BLaER1 (cell line): ENCODE measurements at regions not wholly inside any gene's neighbourhood (a gene's known extent, or its start where the extent isn't known, plus 50 kb on each side); places are given as distances from the start of the nearest gene placed in this dataset.

Source experiments
- H3K27ac ChIP-seq: shearing (Covaris generic); formaldehyde crosslinking; 2 replicates; pipeline ENCODE4 v1.8.1; 2022
- H3K27me3 ChIP-seq: shearing (Covaris generic); formaldehyde crosslinking; 2 replicates; pipeline ENCODE4 v1.8.1; 2022
- H3K36me3 ChIP-seq: shearing (Covaris generic); formaldehyde crosslinking; 2 replicates; pipeline ENCODE4 v1.8.1; 2022
- H3K4me1 ChIP-seq: shearing (Covaris generic); formaldehyde crosslinking; 2 replicates; pipeline ENCODE4 v1.8.1; 2022
- H3K4me2 ChIP-seq: shearing (Covaris generic); formaldehyde crosslinking; 2 replicates; pipeline ENCODE4 v1.8.1; 2022
- H3K4me3 ChIP-seq: shearing (Covaris generic); formaldehyde crosslinking; 2 replicates; pipeline ENCODE4 v1.8.1; 2022
- H3K9ac ChIP-seq: shearing (Covaris generic); formaldehyde crosslinking; 2 replicates; pipeline ENCODE4 v1.8.1; 2022
- H3K9me3 ChIP-seq: shearing (Covaris generic); formaldehyde crosslinking; 2 replicates; pipeline ENCODE4 v1.8.1; 2022
- H4K20me1 ChIP-seq: shearing (Covaris generic); formaldehyde crosslinking; 2 replicates; pipeline ENCODE4 v1.8.1; 2022
- Cebpa-rat ChIP-seq: shearing (Covaris generic); IDR thresholded peaks from 2 replicates; pipeline ENCODE4 v1.8.1; 2022

DNA sequence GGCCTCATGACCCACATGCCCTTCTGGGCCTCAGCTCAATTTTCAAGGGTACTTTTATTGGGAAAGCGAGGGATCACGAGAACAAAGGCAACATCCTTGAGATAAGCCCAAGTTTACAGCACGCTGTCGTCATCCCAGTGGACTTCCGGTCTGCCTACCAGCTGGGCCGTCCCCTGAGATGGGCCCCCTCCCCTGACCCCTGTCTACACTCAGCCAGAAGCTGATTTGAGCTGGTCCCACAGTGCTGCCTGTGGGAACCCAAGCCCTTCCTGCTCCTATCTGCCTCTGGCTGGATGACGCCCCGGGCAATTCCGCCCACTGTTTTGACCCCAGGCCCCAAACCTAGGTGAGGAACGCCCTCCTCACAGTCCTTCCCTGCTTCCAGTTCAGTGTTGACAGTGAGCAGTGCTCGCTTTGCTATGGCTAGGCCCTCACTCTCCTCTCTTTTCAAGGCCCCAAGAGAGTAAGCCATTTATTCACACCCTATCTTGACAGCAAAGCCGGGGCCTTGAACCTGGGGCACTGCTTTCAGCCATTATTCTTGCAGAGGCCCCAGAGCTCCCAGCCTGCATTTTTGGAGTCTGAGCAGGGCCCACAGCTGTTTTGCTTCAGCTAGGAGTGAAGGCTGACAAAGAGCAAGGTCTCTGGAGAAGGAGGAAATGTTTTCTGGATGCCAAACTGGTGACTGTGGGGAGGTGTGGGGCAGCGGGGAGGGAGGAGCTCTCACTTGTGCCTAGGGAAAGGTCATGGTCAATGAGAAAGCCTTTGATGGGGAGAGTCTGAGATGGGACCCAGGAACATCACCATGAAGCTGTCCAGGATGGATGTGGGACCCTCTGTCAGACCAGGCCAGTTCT is 164.6 kb upstream of the BCOR start:
- TF ChIP-seq Cebpa-rat, result no peak
- Histone ChIP-seq H3K36me3 (no peaks in the 10 kb centered on the region), H3K4me2 (peak overlapping the region; percentile 18; the same call in 1 of the 2 replicates), H3K4me1 (peaks cover 54% of the 10 kb centered on the region), H3K9ac (no peak overlapping the region), H3K4me3 (no peak overlapping the region), H4K20me1 (no peaks in the 10 kb centered on the region), H3K9me3 (no peaks in the 10 kb centered on the region), H3K27me3 (no peaks in the 10 kb centered on the region), H3K27ac (peak overlapping the region; percentile 30)

DNA sequence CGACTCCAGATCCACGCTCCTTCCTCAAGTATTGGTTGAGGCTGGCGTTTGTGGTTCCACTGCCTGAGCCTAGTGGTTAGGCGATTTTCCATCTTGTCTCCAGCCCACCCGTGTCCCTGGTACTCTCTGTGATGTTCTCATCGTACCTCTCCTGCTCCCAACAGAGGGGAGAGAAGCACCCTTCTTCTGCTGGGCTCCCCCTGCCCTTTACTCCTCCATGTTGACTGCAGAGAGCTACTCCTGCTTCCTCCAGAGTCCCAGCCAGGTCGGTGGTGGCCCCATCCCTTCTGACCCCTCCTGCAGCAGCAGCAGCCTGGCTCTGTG is 164.0 kb upstream of the BCOR start:
- H3K36me3 ChIP-seq, result no peaks in the 10 kb centered on the region
- no peaks in the 10 kb centered on the region for H4K20me1 ChIP-seq
- peak overlapping the region; percentile 30; the same call in 1 of the 2 replicates for H3K27ac ChIP-seq
- H3K4me1 ChIP-seq, result peaks cover 48% of the 10 kb centered on the region
- H3K4me3 ChIP-seq, result no peak overlapping the region
- no peaks in the 10 kb centered on the region for H3K9me3 ChIP-seq
- no peak overlapping the region for H3K9ac ChIP-seq
- no peak for TF ChIP-seq Cebpa-rat
- no peaks in the 10 kb centered on the region for H3K27me3 ChIP-seq
- H3K4me2 ChIP-seq, result no peak overlapping the region

DNA sequence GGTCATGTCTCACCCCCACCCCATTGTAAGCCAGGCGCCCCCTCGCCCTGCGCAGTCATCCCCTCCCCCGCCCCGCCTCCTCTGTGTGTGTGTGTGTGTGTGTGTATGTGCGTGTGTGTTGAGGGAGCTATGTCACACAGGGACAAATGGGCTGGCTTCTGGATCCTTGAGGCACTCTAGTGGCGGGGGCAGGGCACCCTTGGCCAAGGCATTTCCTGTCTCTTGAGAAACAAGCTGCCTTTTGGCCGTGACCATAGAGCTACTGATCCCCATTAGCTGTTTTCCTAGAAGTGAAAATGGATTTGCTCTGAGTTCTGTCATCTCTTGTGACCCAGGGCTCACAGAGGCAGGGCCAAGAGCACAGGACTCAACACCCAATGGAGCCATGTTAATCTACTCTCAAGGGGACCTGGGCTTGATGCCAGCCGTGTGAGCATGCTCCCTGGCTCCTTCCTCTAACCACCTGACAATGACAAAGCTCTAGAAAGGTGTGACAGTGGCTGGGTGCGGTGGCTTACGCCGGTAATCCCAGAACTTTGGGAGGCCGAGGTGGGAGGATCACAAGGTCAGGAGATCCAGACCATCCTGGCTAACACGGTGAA is 162.5 kb upstream of the BCOR start:
- H3K27me3 ChIP-seq, result no peaks in the 10 kb centered on the region
- peaks cover 32% of the 10 kb centered on the region for H3K4me1 ChIP-seq
- H3K9ac ChIP-seq, result no peak overlapping the region
- TF ChIP-seq Cebpa-rat, result no peak
- peak overlapping the region; percentile 32; the same call in 1 of the 2 replicates for H3K4me2 ChIP-seq
- H3K27ac ChIP-seq, result no peak overlapping the region
- H3K4me3 ChIP-seq, result no peak overlapping the region
- no peaks in the 10 kb centered on the region for H3K36me3 ChIP-seq
- no peaks in the 10 kb centered on the region for H3K9me3 ChIP-seq
- H4K20me1 ChIP-seq, result no peaks in the 10 kb centered on the region

DNA sequence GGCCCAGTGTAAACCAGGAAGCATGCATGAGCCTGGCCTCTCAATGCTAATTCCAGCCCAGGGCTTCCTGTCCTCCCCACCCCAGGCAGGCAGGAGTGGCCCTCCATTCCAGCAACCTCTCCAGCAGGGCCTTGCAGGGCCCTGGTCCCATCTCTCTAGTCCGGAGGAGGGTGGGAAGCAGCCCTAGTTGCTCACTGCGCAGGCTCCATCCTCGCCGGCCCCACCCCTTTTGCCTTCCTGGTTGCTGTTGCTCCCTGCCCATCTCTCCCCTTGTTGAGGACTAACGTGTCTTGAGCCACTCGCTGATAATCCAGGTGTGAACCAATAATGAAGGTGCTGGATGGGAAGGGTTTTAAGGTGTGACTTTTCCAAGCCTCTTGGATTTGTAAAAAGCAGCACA is 161.2 kb upstream of the BCOR start:
- H3K4me3 ChIP-seq, result no peak overlapping the region
- no peak overlapping the region for H3K4me2 ChIP-seq
- TF ChIP-seq Cebpa-rat, result no peak
- no peaks in the 10 kb centered on the region for H3K9me3 ChIP-seq
- no peaks in the 10 kb centered on the region for H4K20me1 ChIP-seq
- peaks cover 19% of the 10 kb centered on the region for H3K4me1 ChIP-seq
- no peak overlapping the region for H3K9ac ChIP-seq
- H3K36me3 ChIP-seq, result no peaks in the 10 kb centered on the region
- no peak overlapping the region for H3K27ac ChIP-seq
- H3K27me3 ChIP-seq, result no peaks in the 10 kb centered on the region

DNA sequence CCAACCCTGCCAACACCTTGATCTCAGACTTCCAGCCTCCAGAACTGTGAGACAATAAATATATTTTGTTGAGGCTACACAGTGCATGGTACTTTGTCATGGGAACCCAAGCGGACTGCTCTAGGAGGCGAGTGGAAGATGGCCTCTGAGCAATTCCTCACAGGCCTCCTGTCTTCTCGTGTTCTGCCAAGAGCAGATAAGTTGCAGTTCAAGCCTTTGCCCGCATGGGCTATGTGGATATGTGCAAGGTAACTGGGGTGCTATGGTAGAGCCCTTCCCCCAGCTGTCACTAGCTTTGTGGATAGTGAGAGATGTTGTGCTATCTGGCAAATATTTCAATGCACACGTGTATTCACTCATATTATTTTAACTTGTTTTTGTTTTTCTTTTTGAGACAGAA is 156.0 kb upstream of the BCOR start:
- Histone ChIP-seq H3K4me3 (no peak overlapping the region), H3K9me3 (no peaks in the 10 kb centered on the region), H3K36me3 (no peaks in the 10 kb centered on the region), H3K4me1 (peaks cover 6% of the 10 kb centered on the region), H3K27ac (no peak overlapping the region), H3K9ac (no peak overlapping the region), H4K20me1 (no peaks in the 10 kb centered on the region), H3K27me3 (no peaks in the 10 kb centered on the region), H3K4me2 (no peak overlapping the region)
- no peak for TF ChIP-seq Cebpa-rat

DNA sequence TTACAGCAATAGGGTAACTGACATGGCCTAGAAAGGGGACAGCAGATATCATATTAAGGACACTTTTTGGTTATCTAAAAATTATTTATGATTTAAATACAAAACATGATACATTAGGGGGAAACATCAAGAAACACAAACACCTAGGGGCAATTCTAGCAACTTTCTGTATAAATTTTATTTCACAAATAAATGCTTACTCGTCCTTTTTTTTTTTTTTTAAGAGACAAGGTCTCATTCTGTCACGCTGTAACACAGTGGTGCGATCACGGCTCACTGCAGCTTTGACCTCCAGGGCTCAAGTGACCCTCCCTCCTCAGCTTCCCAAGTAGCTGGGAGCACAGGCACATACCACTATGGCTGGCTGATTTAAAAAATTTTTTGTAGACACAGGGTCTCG is 151.8 kb upstream of the BCOR start:
- Histone ChIP-seq H3K36me3 (no peaks in the 10 kb centered on the region), H3K4me2 (no peak overlapping the region), H3K27ac (no peak overlapping the region), H3K9ac (no peak overlapping the region), H3K27me3 (no peaks in the 10 kb centered on the region), H4K20me1 (no peaks in the 10 kb centered on the region), H3K4me3 (no peak overlapping the region), H3K9me3 (no peaks in the 10 kb centered on the region), H3K4me1 (peaks cover 20% of the 10 kb centered on the region)
- no peak for TF ChIP-seq Cebpa-rat

DNA sequence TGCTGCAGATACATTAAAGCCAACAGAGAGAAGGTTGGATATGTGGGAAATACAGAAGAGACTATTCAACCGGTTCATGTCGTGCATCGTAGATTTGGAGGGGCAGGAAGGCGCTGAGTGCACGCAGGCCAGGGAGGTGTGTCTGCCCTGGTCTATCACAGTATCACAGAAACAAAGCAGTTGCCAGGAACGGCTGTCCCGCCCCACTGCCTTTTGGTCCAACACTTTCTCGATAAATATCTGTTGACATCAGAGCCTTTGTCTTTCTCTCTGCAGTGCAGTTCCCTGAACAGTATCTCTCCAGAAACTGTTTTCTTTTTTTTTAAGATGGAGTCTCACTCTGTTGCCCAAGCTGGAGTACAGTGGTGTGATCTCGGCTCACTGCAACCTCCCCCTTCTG is 151.1 kb upstream of the BCOR start:
- Histone ChIP-seq H3K9ac (no peak overlapping the region), H3K27ac (no peak overlapping the region), H3K4me3 (no peak overlapping the region), H3K27me3 (no peaks in the 10 kb centered on the region), H3K4me2 (peak overlapping the region; percentile 21), H3K36me3 (no peaks in the 10 kb centered on the region), H4K20me1 (no peaks in the 10 kb centered on the region), H3K4me1 (peaks cover 20% of the 10 kb centered on the region), H3K9me3 (no peaks in the 10 kb centered on the region)
- TF ChIP-seq Cebpa-rat, result no peak

DNA sequence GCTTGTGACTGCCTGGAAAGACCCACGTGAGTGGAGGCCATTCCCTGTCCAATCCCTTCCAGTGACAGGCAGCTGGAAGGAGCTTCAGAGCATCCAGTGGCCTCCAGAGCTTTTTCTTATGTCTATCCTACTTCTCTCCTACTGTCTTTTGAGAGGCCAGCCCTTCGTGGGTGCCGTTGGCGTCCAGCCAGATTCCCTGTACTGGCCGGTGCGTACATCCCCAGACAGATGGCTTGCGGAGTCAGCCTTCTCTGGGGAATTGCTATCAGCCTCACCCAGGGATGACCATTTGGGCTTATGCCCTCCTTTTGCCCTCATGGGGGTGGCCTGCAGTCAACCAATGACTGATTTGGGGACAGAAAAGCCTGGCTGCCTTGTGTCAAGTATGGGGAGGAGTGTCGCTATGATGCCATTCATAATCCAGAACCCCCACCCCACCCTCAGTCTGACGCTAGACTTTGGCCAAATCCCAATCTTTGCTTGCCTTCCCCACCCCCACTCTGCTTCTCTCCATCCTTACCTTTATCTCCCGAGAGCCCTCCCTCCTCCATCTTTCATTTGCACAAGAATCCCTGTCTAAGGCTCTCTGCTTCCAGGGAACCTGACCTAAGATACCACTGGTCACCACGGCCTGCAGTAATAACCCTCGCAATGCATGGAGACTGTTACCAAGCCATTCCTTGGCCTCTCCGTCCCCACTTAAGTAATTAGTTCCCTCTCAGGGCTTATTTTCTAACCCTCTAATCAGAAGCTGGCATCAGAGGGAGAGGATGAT is 150.3 kb upstream of the BCOR start:
- H4K20me1 ChIP-seq, result no peaks in the 10 kb centered on the region
- no peak for TF ChIP-seq Cebpa-rat

DNA sequence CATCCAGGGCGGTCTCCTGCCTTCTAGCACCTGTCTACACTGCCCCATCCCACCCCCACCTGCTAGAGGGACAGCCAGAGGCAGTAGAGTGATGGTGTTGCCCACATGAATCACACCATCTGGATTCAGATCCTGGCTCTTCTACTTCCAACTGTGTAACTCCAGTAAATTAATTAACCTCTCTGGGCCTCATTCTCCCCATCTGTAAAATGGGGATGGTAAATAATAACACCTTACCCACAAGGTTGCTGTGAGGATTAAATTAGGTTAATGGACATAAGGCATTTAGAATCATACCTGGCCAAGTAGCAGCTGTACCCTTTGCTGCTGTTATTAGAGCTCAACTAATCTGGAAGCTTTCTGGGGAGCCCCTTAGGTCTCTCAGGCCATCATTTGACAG is 149.6 kb upstream of the BCOR start:
- Histone ChIP-seq H3K27ac (no peak overlapping the region), H4K20me1 (no peaks in the 10 kb centered on the region), H3K4me1 (peaks cover 20% of the 10 kb centered on the region), H3K36me3 (no peaks in the 10 kb centered on the region), H3K4me3 (no peak overlapping the region), H3K9me3 (no peaks in the 10 kb centered on the region), H3K27me3 (no peaks in the 10 kb centered on the region), H3K9ac (no peak overlapping the region), H3K4me2 (no peak overlapping the region)
- TF ChIP-seq Cebpa-rat, result no peak

More for the DNA sequence above, 150.3 kb upstream of the BCOR start:
- no peaks in the 10 kb centered on the region for H3K36me3 ChIP-seq
- H3K27me3 ChIP-seq, result no peaks in the 10 kb centered on the region
- no peak overlapping the region for H3K4me3 ChIP-seq
- H3K4me1 ChIP-seq, result peaks cover 20% of the 10 kb centered on the region
- no peak overlapping the region for H3K4me2 ChIP-seq
- H3K27ac ChIP-seq, result no peak overlapping the region
- H3K9ac ChIP-seq, result no peak overlapping the region
- no peaks in the 10 kb centered on the region for H3K9me3 ChIP-seq

DNA sequence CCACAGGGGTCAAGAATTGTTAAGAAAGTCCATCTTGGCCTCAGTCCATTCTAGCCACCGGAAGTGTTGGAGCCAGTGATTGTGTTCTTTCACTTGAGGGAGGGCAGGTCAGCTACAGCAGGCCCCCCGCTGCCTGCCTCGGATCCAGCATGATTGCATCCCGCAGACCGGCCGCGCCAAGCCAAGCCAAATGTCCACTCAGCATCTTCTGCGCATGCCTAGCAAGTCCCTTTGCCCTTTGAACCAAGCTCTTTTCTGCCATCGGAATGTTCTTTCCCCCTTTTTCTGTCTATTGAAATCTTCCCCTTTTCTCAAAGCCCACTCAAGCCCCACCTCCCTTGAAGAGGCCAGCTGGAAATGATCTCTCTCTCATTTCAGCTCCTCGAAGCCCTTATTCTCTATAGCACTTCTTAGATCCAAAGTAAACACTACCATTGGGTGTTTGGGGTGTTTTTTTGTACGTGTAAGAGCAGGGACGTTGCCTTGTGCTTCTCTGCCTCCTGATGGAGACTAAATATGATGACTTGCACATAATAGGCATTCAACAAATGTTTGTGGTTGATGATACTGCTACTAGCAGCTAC is 147.8 kb upstream of the BCOR start:
- Histone ChIP-seq H3K4me2 (peak overlapping the region; percentile 44), H3K4me3 (no peak overlapping the region), H3K9me3 (0 out of 2 replicates have a peak, but pooled peaks cover 4% of the 10 kb centered on the region), H4K20me1 (no peaks in the 10 kb centered on the region), H3K36me3 (no peaks in the 10 kb centered on the region), H3K27ac (no peak overlapping the region), H3K4me1 (peaks cover 20% of the 10 kb centered on the region), H3K27me3 (no peaks in the 10 kb centered on the region), H3K9ac (no peak overlapping the region)
- TF ChIP-seq Cebpa-rat, result no peak
